ENCODE measurements at regions not wholly inside any gene's neighbourhood (a gene's known extent, or its start where the extent isn't known, plus 50 kb on each side); places are given as distances from the start of the nearest gene placed in this dataset.

- TF ChIP-seq CTCF (IDR thresholded peaks at IDR 0.05) (no peak), REST (IDR thresholded peaks at IDR 0.05) (no peak), POLR2AphosphoS2 (conservative IDR thresholded peaks at IDR 0.05; ENCODE audit: low read length) (no peak), HDAC2 (IDR thresholded peaks at IDR 0.05) (no peak), JUN (IDR thresholded peaks at IDR 0.05) (no peak), CHD2 (IDR thresholded peaks at IDR 0.05; ENCODE audit: low read length, partially characterized antibody) (no peak), HMGXB4 (CRISPR knock-in tag; IDR thresholded peaks at IDR 0.05; ENCODE audit: borderline replicate concordance) (no peak), ESRRA (IDR thresholded peaks at IDR 0.05; ENCODE audit: borderline replicate concordance, low read length) (no peak), EP300 (IDR thresholded peaks at IDR 0.05) (no peak), RAD21 (conservative IDR thresholded peaks at IDR 0.05 in 1 of 2, IDR thresholded peaks at IDR 0.05 in 1 of 2) (0 out of 5 replicates have a peak, but pooled peaks of 1 of the 2 experiments have one; percentile 18)
Measured at GRCh38 chrX:25968920-25969319, 169.2 kb upstream of the MAGEB18 start.
